ENCODE measurements at regions not wholly inside any gene's neighbourhood (a gene's known extent, or its start where the extent isn't known, plus 50 kb on each side); places are given as distances from the start of the nearest gene placed in this dataset.

- Histone ChIP-seq H3K27ac (ENCODE audit: low read length) (no peak overlapping the region), H3K79me2 (ENCODE audit: low read length) (no peaks in the 10 kb centered on the region)
- no peak for DNase-seq
Measured at GRCh38 chr5:54889826-54890225, 95.6 kb downstream of the ESM1 start.

GRCh38 chr5:54887663-54888062 lies 97.7 kb downstream of the ESM1 start:
- 0 out of 2 replicates have a peak, but pooled peaks cover 9% of the 10 kb centered on the region for H3K27me3 ChIP-seq (replicated peaks; ENCODE audit: insufficient read depth, low read length)
- no peaks in the 10 kb centered on the region for H3F3A ChIP-seq (ENCODE audit: insufficient read depth, low read length)
- H3K79me2 ChIP-seq (ENCODE audit: low read length) = no peaks in the 10 kb centered on the region
- H3K36me3 ChIP-seq (replicated peaks; ENCODE audit: insufficient read depth, low read length) = no peaks in the 10 kb centered on the region
- DNase-seq = no peak
- no peak overlapping the region for H3K4me3 ChIP-seq (ENCODE audit: low read length)
- H3K27ac ChIP-seq (ENCODE audit: low read length) = no peak overlapping the region
- no peak overlapping the region for H2AFZ ChIP-seq (ENCODE audit: low read length)
- no peaks in the 10 kb centered on the region for H4K20me1 ChIP-seq (ENCODE audit: insufficient read depth, low read length)
- H3K9me2 ChIP-seq (replicated peaks; ENCODE audit: insufficient read depth, low read length) = no peaks in the 10 kb centered on the region
- no peaks in the 10 kb centered on the region for H3K9me3 ChIP-seq (replicated peaks; ENCODE audit: insufficient read depth, low read length)
- no peak overlapping the region for H3K4me2 ChIP-seq (ENCODE audit: low read depth, low read length)
- no peak for TF ChIP-seq EZH2phosphoT487 (IDR thresholded peaks at IDR 0.05; ENCODE audit: low read length)
- no peak overlapping the region for H3K9ac ChIP-seq (ENCODE audit: low read length)
- H3K4me1 ChIP-seq (ENCODE audit: low read length) = no peaks in the 10 kb centered on the region

More at GRCh38 chr5:54889826-54890225, 95.6 kb downstream of the ESM1 start:
- Histone ChIP-seq H4K20me1 (ENCODE audit: insufficient read depth, low read length) (no peaks in the 10 kb centered on the region), H3F3A (ENCODE audit: insufficient read depth, low read length) (peaks cover 2% of the 10 kb centered on the region), H2AFZ (ENCODE audit: low read length) (no peak overlapping the region), H3K4me3 (ENCODE audit: low read length) (no peak overlapping the region), H3K9me3 (replicated peaks; ENCODE audit: insufficient read depth, low read length) (no peaks in the 10 kb centered on the region), H3K9ac (ENCODE audit: low read length) (no peak overlapping the region), H3K27me3 (replicated peaks; ENCODE audit: insufficient read depth, low read length) (no peaks in the 10 kb centered on the region), H3K9me2 (replicated peaks; ENCODE audit: insufficient read depth, low read length) (no peaks in the 10 kb centered on the region), H3K36me3 (replicated peaks; ENCODE audit: insufficient read depth, low read length) (no peaks in the 10 kb centered on the region), H3K4me2 (ENCODE audit: low read depth, low read length) (no peak overlapping the region), H3K4me1 (ENCODE audit: low read length) (peaks cover 6% of the 10 kb centered on the region)
- TF ChIP-seq EZH2phosphoT487 (IDR thresholded peaks at IDR 0.05; ENCODE audit: low read length) (no peak), EZH2 (optimal IDR thresholded peaks at IDR 0.05; ENCODE audit: low read depth, low read length) (no peak), CTCF (IDR thresholded peaks at IDR 0.05; ENCODE audit: low read length) (no peak)

GRCh38 chr5:54886866-54887265 lies 98.5 kb downstream of the ESM1 start:
- DNase-seq = no peak
- 0 out of 2 replicates have a peak, but pooled peaks cover 9% of the 10 kb centered on the region for H3K27me3 ChIP-seq (replicated peaks; ENCODE audit: insufficient read depth, low read length)
- H3K4me2 ChIP-seq (ENCODE audit: low read depth, low read length) = no peak overlapping the region

More at GRCh38 chr5:54886866-54887265, 98.5 kb downstream of the ESM1 start:
- H3K9me2 ChIP-seq (replicated peaks; ENCODE audit: insufficient read depth, low read length) = no peaks in the 10 kb centered on the region
- TF ChIP-seq EZH2 (optimal IDR thresholded peaks at IDR 0.05; ENCODE audit: low read depth, low read length) = no peak
- TF ChIP-seq EZH2phosphoT487 (IDR thresholded peaks at IDR 0.05; ENCODE audit: low read length) = no peak
- TF ChIP-seq CTCF (IDR thresholded peaks at IDR 0.05; ENCODE audit: low read length) = no peak
- H3K79me2 ChIP-seq (ENCODE audit: low read length) = no peaks in the 10 kb centered on the region
- H3K27ac ChIP-seq (ENCODE audit: low read length) = no peak overlapping the region
- no peaks in the 10 kb centered on the region for H3F3A ChIP-seq (ENCODE audit: insufficient read depth, low read length)
- no peak overlapping the region for H2AFZ ChIP-seq (ENCODE audit: low read length)
- no peaks in the 10 kb centered on the region for H3K36me3 ChIP-seq (replicated peaks; ENCODE audit: insufficient read depth, low read length)
- H3K9me3 ChIP-seq (replicated peaks; ENCODE audit: insufficient read depth, low read length) = no peaks in the 10 kb centered on the region
- no peak overlapping the region for H3K4me3 ChIP-seq (ENCODE audit: low read length)
- H4K20me1 ChIP-seq (ENCODE audit: insufficient read depth, low read length) = no peaks in the 10 kb centered on the region
- no peaks in the 10 kb centered on the region for H3K4me1 ChIP-seq (ENCODE audit: low read length)
- no peak overlapping the region for H3K9ac ChIP-seq (ENCODE audit: low read length)
